Vagina (tissue), 2 donors: ENCODE measurements at regions not wholly inside any gene's neighbourhood (a gene's known extent, or its start where the extent isn't known, plus 50 kb on each side); places are given as distances from the start of the nearest gene placed in this dataset.

Experiments used
- DNase-seq, 2 donors: peaks; one replicate each; pipeline ENCODE4 v3.0.0-alpha.2; 2017; ENCODE audit errors: extremely low spot score in 2 of 2
- H3K27ac ChIP-seq: fragments of 200-600 bp; sonication (generic); one replicate; pipeline ENCODE4 v1.5.1; 2019
- H3K27me3 ChIP-seq: fragments of 200-600 bp; sonication (generic); one replicate; pipeline ENCODE4 v1.5.1; 2019
- H3K36me3 ChIP-seq, 2 donors: fragments of 200-600 bp; sonication (generic); one replicate each; pipeline ENCODE4 v1.5.1; 2017 to 2019
- H3K4me1 ChIP-seq: fragments of 200-600 bp; sonication (generic); one replicate; pipeline ENCODE4 v1.5.1; 2019
- H3K4me3 ChIP-seq, 2 donors: fragments of 200-600 bp; sonication (generic); 1 replicate in 1 of 2; 2 replicates in 1 of 2; pipeline ENCODE4 v1.5.1; 2016 to 2019
- H3K9me3 ChIP-seq: fragments of 200-600 bp; sonication (generic); one replicate; pipeline ENCODE4 v1.5.1; 2019
- POLR2A ChIP-seq, 2 donors: fragments of 450-650 bp; IDR thresholded peaks; one replicate each; pipeline ENCODE4 v1.6.1; 2017; ENCODE audit warnings: antibody characterized with exemption in 2 of 2, mild to moderate bottlenecking in 2 of 2, moderate library complexity in 2 of 2
- POLR2AphosphoS5 ChIP-seq, 2 donors: sonication (generic); formaldehyde crosslinking; IDR thresholded peaks; one replicate each; pipeline ENCODE4 v1.9.0; 2017; ENCODE audit warnings: antibody characterized with exemption in 2 of 2, mild to moderate bottlenecking in 2 of 2, low read depth in 1 of 2; ENCODE audit not compliant: insufficient read depth in 1 of 2
- intact Hi-C: fragments of 100-400 bp; cut with DNase I; formaldehyde crosslinking; loops from one replicate; pipeline ENCODE4 v1.15.1; 2023
- TF ChIP-seq, protein P1 (sequence below), 3 experiments: fragments of 450-650 bp in 2 of 3; fragments of 200-600 bp in 1 of 3; sonication (generic) in 1 of 3; IDR thresholded peaks; one replicate each; pipeline ENCODE4 v1.5.1; 2017 to 2019; ENCODE audit warnings: antibody characterized with exemption in 3 of 3, mild to moderate bottlenecking in 2 of 3, moderate library complexity in 2 of 3

DNA sequence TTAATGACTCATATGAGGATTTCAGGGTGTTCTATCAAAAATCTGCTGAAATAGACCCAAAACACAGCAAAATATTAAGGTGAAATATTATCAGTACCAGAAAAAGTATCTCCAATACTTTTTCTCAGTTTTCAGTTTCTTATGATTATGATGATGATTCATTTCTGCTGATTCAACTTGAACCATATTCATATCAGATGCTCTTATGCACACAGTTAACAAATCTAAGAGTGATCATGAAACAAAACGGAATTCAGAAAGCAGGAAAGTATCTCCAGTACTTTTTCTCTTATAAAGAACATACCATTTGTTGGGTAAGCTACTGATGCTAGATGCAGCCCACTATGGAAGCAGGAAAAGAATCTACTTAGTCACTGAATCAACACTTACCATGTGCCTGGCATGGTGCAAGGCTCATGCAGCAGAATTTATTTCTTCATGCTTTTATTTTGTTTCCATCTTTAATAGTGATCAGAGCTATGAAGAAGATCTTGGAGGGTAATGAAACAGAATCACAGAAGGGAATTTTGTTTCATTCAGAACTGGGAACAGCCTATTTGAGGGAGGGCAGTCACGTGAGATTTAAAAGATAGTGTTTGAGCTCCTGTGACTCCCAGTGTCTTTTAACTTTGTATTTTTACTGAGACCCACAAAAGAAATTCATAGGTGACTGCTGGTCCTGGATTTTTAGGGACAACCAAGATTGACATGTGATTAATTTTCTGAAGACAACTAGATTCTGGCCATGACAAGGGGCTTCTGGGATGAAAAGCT, 480.6 kb downstream of the SETD4 start:
- no peak for DNase-seq
- Histone ChIP-seq H3K36me3 (no peaks in the 10 kb centered on the region), H3K27me3 (no peaks in the 10 kb centered on the region), H3K27ac (no peak overlapping the region), H3K4me3 (no peak overlapping the region), H3K4me1 (no peaks in the 10 kb centered on the region), H3K9me3 (no peaks in the 10 kb centered on the region)
- intact Hi-C loops: no loop called here
- TF ChIP-seq, protein P1, sequence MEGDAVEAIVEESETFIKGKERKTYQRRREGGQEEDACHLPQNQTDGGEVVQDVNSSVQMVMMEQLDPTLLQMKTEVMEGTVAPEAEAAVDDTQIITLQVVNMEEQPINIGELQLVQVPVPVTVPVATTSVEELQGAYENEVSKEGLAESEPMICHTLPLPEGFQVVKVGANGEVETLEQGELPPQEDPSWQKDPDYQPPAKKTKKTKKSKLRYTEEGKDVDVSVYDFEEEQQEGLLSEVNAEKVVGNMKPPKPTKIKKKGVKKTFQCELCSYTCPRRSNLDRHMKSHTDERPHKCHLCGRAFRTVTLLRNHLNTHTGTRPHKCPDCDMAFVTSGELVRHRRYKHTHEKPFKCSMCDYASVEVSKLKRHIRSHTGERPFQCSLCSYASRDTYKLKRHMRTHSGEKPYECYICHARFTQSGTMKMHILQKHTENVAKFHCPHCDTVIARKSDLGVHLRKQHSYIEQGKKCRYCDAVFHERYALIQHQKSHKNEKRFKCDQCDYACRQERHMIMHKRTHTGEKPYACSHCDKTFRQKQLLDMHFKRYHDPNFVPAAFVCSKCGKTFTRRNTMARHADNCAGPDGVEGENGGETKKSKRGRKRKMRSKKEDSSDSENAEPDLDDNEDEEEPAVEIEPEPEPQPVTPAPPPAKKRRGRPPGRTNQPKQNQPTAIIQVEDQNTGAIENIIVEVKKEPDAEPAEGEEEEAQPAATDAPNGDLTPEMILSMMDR (IDR thresholded peaks at IDR 0.05): no peak
- TF ChIP-seq POLR2A (IDR thresholded peaks at IDR 0.05) (no peak), POLR2AphosphoS5 (IDR thresholded peaks at IDR 0.05; ENCODE audit: insufficient read depth in 1 of 2, low read depth in 1 of 2) (no peak)

DNA sequence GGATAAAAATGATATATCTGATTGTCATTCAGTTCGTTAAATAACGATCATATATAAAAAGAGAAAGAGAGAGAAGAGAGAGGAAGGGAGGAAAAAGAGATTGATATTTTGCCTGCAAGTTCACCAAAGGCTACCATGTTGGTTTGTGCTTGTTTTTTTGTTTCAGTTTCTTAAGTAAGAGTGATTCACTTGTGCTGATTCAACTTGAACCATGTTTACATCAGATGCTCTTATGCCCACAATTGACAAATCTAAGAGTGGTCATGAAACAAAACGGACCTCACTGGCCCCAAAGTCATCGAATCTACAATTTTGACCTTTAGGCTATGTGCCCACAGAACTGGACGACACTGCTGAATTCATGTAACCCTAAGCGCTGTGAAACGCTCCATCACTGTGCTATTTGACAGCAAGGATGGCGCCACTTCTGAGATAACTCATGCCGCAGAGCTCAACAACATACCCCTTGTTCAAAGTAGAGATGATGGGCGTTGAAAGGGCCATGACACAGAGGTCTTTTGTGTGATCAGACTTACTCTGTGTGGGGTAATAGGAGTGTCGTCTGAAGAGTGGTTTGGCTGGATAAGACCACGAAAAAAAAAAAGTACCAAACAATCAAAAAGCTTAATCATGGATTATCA, 481.4 kb downstream of the SETD4 start:
- Histone ChIP-seq H3K27ac (no peak overlapping the region), H3K9me3 (no peaks in the 10 kb centered on the region), H3K4me3 (no peak overlapping the region), H3K27me3 (no peaks in the 10 kb centered on the region), H3K36me3 (no peaks in the 10 kb centered on the region), H3K4me1 (no peaks in the 10 kb centered on the region)
- intact Hi-C loops: no loop called here
- DNase-seq: no peak
- no peak for TF ChIP-seq POLR2AphosphoS5 (IDR thresholded peaks at IDR 0.05; ENCODE audit: insufficient read depth in 1 of 2, low read depth in 1 of 2)
- TF ChIP-seq, protein P1 (IDR thresholded peaks at IDR 0.05): no peak
- no peak for TF ChIP-seq POLR2A (IDR thresholded peaks at IDR 0.05)

DNA sequence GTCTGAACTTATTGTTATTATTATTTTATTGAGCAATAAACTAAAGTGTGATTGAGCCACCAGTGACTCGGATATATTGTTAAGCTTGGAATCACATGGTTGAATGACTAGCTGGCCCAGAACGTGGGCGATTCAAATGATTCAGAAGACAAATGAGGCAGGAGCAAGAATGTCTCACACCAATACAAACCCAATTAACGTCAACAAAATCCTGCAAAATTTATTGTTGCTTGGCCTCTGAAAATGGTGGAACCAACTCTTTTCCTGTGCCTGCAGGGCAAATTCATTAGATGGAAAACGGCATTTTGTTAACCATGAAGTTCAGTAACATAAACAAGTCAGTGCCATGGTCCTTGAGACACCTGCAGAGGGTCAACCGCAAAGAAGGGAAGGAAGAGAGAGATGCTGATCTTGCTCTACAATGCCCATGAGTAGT, 482.0 kb downstream of the SETD4 start:
- no peak for DNase-seq
- intact Hi-C loops: no loop called here
- Histone ChIP-seq H3K4me3 (no peak overlapping the region), H3K4me1 (no peaks in the 10 kb centered on the region), H3K36me3 (no peaks in the 10 kb centered on the region), H3K9me3 (no peaks in the 10 kb centered on the region), H3K27me3 (no peaks in the 10 kb centered on the region), H3K27ac (no peak overlapping the region)
- TF ChIP-seq POLR2AphosphoS5 (IDR thresholded peaks at IDR 0.05; ENCODE audit: insufficient read depth in 1 of 2, low read depth in 1 of 2) (no peak), POLR2A (IDR thresholded peaks at IDR 0.05) (no peak)
- TF ChIP-seq, protein P1 (IDR thresholded peaks at IDR 0.05): no peak

DNA sequence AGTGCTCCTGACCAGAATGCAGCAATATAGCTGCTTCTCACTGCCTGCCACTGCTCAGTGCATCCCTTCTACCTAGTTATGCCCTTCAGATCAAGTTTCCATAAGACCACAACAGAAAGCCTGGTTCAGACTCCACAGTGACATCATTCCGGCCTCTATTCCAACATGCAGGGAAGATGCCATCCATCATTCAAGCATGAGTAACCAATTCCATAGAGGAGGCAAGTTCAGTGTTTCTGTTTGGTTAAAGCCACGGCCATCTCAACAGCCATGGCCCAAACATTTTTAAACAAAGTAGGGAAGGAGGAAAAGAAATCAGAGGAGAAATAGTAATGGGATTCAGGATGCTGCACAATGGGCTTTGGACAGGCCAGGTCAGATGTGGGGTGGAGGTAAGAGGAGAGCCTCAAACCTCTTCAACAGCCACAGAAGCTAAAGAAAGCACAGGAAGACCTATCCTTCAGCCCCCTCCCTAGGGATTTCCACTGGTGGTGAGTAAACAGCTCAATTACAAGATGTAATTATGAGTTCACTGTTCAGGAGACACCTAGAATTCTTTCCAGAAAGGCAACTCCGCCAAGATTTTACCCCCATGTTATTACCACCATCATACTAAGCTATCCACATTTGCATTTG, 484.9 kb downstream of the SETD4 start:
- TF ChIP-seq POLR2A (IDR thresholded peaks at IDR 0.05) (no peak), POLR2AphosphoS5 (IDR thresholded peaks at IDR 0.05; ENCODE audit: insufficient read depth in 1 of 2, low read depth in 1 of 2) (no peak)
- TF ChIP-seq, protein P1 (IDR thresholded peaks at IDR 0.05): no peak
- Histone ChIP-seq H3K4me3 (no peak overlapping the region), H3K4me1 (no peaks in the 10 kb centered on the region), H3K36me3 (no peaks in the 10 kb centered on the region), H3K27ac (no peak overlapping the region), H3K27me3 (no peaks in the 10 kb centered on the region), H3K9me3 (no peaks in the 10 kb centered on the region)
- intact Hi-C loops: no loop called here
- DNase-seq: no peak
